ENCODE measurements at regions not wholly inside any gene's neighbourhood (a gene's known extent, or its start where the extent isn't known, plus 50 kb on each side); places are given as distances from the start of the nearest gene placed in this dataset.

DNA sequence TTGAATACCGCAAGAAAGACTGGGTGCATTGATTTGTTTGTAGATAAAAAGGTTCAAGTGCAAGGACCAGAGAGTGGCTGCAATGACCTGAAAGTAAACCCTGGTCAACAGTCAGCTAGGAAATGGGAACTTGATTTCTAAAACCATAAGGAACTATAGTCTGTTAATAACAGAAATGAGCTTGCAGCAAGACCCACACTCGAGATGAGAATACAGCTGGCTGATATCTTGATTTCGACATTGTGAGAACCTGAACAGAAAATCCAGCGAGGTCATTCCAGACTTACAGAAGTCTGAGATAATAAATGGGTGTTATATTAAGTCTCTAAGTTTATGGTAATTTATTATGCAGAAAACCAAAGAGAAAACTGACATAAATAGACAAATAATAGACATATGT, 177.3 kb downstream of the NFKBIZ start:
- H2AFZ ChIP-seq (ENCODE audit: low read length): no peak overlapping the region
- H3K79me2 ChIP-seq (ENCODE audit: control insufficient read depth, insufficient read depth, low read length): no peaks in the 10 kb centered on the region
- no peaks in the 10 kb centered on the region for H3K4me1 ChIP-seq (ENCODE audit: control insufficient read depth, extremely low read depth, insufficient read depth, low read length)
- H3K36me3 ChIP-seq (ENCODE audit: control insufficient read depth, insufficient read depth, low read length): no peaks in the 10 kb centered on the region
- no peak overlapping the region for H3K27ac ChIP-seq (ENCODE audit: insufficient read depth, low read length)
- H3K27me3 ChIP-seq (ENCODE audit: control insufficient read depth, insufficient read depth, low read length): no peaks in the 10 kb centered on the region
- H4K20me1 ChIP-seq (ENCODE audit: control insufficient read depth, extremely low read depth, insufficient read depth, low read length): no peaks in the 10 kb centered on the region
- H3K9me3 ChIP-seq (ENCODE audit: control insufficient read depth, insufficient read depth, low read depth, low read length): no peaks in the 10 kb centered on the region
- peak in 1 of 2 donors; percentile 7 for DNase-seq (ENCODE audit: low read depth in 2 of 2)
- H3K4me2 ChIP-seq (ENCODE audit: extremely low read depth, insufficient read depth, low read length): no peak overlapping the region
- H3K4me3 ChIP-seq (replicated peaks in 1 of 4; ENCODE audit: control extremely low read depth in 1 of 4, insufficient read depth in 1 of 4, low read depth in 3 of 4, low read length in 4 of 4): no peak overlapping the region
- no peak overlapping the region for H3K9ac ChIP-seq (ENCODE audit: insufficient read depth, low read length)
- no peak for TF ChIP-seq EZH2 (IDR thresholded peaks at IDR 0.05; ENCODE audit: low read length, missing control alignments)
- TF ChIP-seq, protein P1, sequence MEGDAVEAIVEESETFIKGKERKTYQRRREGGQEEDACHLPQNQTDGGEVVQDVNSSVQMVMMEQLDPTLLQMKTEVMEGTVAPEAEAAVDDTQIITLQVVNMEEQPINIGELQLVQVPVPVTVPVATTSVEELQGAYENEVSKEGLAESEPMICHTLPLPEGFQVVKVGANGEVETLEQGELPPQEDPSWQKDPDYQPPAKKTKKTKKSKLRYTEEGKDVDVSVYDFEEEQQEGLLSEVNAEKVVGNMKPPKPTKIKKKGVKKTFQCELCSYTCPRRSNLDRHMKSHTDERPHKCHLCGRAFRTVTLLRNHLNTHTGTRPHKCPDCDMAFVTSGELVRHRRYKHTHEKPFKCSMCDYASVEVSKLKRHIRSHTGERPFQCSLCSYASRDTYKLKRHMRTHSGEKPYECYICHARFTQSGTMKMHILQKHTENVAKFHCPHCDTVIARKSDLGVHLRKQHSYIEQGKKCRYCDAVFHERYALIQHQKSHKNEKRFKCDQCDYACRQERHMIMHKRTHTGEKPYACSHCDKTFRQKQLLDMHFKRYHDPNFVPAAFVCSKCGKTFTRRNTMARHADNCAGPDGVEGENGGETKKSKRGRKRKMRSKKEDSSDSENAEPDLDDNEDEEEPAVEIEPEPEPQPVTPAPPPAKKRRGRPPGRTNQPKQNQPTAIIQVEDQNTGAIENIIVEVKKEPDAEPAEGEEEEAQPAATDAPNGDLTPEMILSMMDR (conservative IDR thresholded peaks at IDR 0.05 in 1 of 2, IDR thresholded peaks at IDR 0.05 in 1 of 2; ENCODE audit: low read depth in 1 of 2, low read length in 2 of 2): no peak

DNA sequence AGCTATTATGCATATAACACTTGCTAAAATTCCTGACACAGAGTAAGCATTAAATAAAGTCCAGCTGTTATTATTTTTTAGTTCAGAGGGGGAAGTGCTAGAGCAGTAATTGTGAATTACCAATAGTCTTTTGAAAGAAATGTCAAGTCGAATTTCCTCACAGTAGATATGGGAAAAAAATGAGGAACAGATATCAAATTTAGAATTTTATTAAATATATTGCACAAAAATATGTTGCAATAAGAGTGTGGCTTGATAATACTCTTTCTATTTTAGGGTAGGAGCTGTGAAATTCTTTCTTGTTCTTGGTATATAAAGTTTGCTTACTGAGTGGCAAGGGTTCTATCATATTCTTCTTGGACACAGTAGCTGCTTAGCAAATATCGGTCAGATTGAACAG, 181.3 kb downstream of the NFKBIZ start:
- Histone ChIP-seq H3K4me1 (ENCODE audit: control insufficient read depth, extremely low read depth, insufficient read depth, low read length) (no peaks in the 10 kb centered on the region), H3K27me3 (ENCODE audit: control insufficient read depth, insufficient read depth, low read length) (no peaks in the 10 kb centered on the region), H3K9ac (ENCODE audit: insufficient read depth, low read length) (no peak overlapping the region), H3K79me2 (ENCODE audit: control insufficient read depth, insufficient read depth, low read length) (no peaks in the 10 kb centered on the region), H3K27ac (ENCODE audit: insufficient read depth, low read length) (no peak overlapping the region), H3K4me2 (ENCODE audit: extremely low read depth, insufficient read depth, low read length) (no peak overlapping the region), H3K36me3 (ENCODE audit: control insufficient read depth, insufficient read depth, low read length) (no peaks in the 10 kb centered on the region), H3K4me3 (replicated peaks in 1 of 4; ENCODE audit: control extremely low read depth in 1 of 4, insufficient read depth in 1 of 4, low read depth in 3 of 4, low read length in 4 of 4) (no peak overlapping the region), H3K9me3 (ENCODE audit: control insufficient read depth, insufficient read depth, low read depth, low read length) (no peaks in the 10 kb centered on the region), H4K20me1 (ENCODE audit: control insufficient read depth, extremely low read depth, insufficient read depth, low read length) (no peaks in the 10 kb centered on the region), H2AFZ (ENCODE audit: low read length) (no peak overlapping the region)
- no peak for DNase-seq (ENCODE audit: low read depth in 2 of 2)
- TF ChIP-seq, protein P1 (conservative IDR thresholded peaks at IDR 0.05 in 1 of 2, IDR thresholded peaks at IDR 0.05 in 1 of 2; ENCODE audit: low read depth in 1 of 2, low read length in 2 of 2): no peak
- no peak for TF ChIP-seq EZH2 (IDR thresholded peaks at IDR 0.05; ENCODE audit: low read length, missing control alignments)

DNA sequence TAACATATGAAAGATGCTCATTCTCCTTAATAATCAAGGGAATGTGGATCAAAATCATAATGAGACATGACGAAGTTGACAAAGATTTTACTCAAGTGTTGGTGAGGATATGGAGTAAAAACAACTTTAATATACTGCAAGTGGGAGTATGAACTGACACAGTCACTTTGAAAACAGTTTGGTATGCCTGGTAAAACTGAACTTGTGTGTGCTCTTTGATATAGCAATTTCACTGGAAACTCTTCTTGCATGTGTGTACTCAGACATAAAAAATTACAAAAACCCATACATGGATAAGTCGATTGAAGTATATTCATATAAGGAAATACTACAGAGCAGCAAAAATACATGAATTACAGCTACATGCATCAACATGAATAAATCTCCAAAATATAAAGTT, 182.5 kb downstream of the NFKBIZ start:
- Histone ChIP-seq H3K9ac (ENCODE audit: insufficient read depth, low read length) (no peak overlapping the region), H4K20me1 (ENCODE audit: control insufficient read depth, extremely low read depth, insufficient read depth, low read length) (no peaks in the 10 kb centered on the region), H3K27ac (ENCODE audit: insufficient read depth, low read length) (no peak overlapping the region), H3K79me2 (ENCODE audit: control insufficient read depth, insufficient read depth, low read length) (no peaks in the 10 kb centered on the region), H3K9me3 (ENCODE audit: control insufficient read depth, insufficient read depth, low read depth, low read length) (no peaks in the 10 kb centered on the region), H3K36me3 (ENCODE audit: control insufficient read depth, insufficient read depth, low read length) (no peaks in the 10 kb centered on the region), H2AFZ (ENCODE audit: low read length) (no peak overlapping the region), H3K4me1 (ENCODE audit: control insufficient read depth, extremely low read depth, insufficient read depth, low read length) (no peaks in the 10 kb centered on the region), H3K4me2 (ENCODE audit: extremely low read depth, insufficient read depth, low read length) (no peak overlapping the region), H3K4me3 (replicated peaks in 1 of 4; ENCODE audit: control extremely low read depth in 1 of 4, insufficient read depth in 1 of 4, low read depth in 3 of 4, low read length in 4 of 4) (no peak overlapping the region), H3K27me3 (ENCODE audit: control insufficient read depth, insufficient read depth, low read length) (no peaks in the 10 kb centered on the region)
- no peak for DNase-seq (ENCODE audit: low read depth in 2 of 2)
- TF ChIP-seq EZH2 (IDR thresholded peaks at IDR 0.05; ENCODE audit: low read length, missing control alignments): no peak
- TF ChIP-seq, protein P1 (conservative IDR thresholded peaks at IDR 0.05 in 1 of 2, IDR thresholded peaks at IDR 0.05 in 1 of 2; ENCODE audit: low read depth in 1 of 2, low read length in 2 of 2): no peak

Data from fibroblast of lung (primary cell).